Erythroblast (primary cell): ENCODE measurements at regions not wholly inside any gene's neighbourhood (a gene's known extent, or its start where the extent isn't known, plus 50 kb on each side); places are given as distances from the start of the nearest gene placed in this dataset.

Source experiments
- GATA1 ChIP-seq: IDR thresholded peaks from 2 replicates; pipeline ENCODE4 v1.6.1; 2011; ENCODE audit warnings: low read depth, mild to moderate bottlenecking, control low read depth, low read length, moderate library complexity
- POLR2A ChIP-seq: IDR thresholded peaks from 2 replicates; pipeline ENCODE4 v1.6.1; 2011; ENCODE audit warnings: mild to moderate bottlenecking, low read length

GRCh38 chr1:230016159-230016558, 50.9 kb upstream of the GALNT2 start:
- TF ChIP-seq POLR2A (no peak), GATA1 (no peak)
